ENCODE measurements at regions not wholly inside any gene's neighbourhood (a gene's known extent, or its start where the extent isn't known, plus 50 kb on each side); places are given as distances from the start of the nearest gene placed in this dataset.

DNA sequence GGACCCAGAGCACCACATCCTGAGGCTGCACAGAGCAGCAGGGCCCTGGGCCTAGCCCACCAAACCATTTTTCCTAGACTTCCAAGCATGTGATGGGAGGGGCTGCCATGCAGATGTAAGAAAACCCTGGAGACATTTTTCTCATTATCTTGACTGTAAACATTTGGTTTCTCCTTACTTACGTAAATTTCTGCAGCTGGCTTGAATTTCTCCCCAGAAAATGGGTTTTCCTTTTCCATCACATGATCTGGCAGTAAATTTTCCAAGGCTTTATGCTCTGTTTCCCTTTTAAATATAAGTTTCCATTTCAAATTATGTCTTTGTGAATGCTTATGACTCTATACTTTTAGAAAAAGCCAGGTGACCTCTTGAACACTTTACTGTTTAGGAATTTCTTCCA is 945.9 kb upstream of the NDST4 start:
- no peak overlapping the region for H4K8ac ChIP-seq (replicated peaks; ENCODE audit: insufficient read length, low read depth, low read length)
- H4K5ac ChIP-seq (ENCODE audit: insufficient read length, low read depth, low read length) = no peak overlapping the region
- H2BK12ac ChIP-seq (ENCODE audit: insufficient read length, low read depth, low read length) = no peak overlapping the region
- H3K4me2 ChIP-seq (ENCODE audit: insufficient read depth, insufficient read length, low read length) = no peak overlapping the region
- H2BK20ac ChIP-seq (ENCODE audit: low read depth, low read length, poor library complexity, severe bottlenecking) = no peak overlapping the region
- Mint-ChIP-seq H3K4me1 (no peaks in the 10 kb centered on the region), H3K4me3 (no peak overlapping the region), H3K27ac (no peak overlapping the region), H3K27me3 (ENCODE audit: low read depth) (no peaks in the 10 kb centered on the region), H3K36me3 (ENCODE audit: insufficient read depth in 1 of 3, low read depth in 3 of 3) (peaks cover 0 to 18% (median 7%) of the 10 kb centered on the region in 3 experiments; a peak in 5 of 7 replicates), H3K9me3 (peaks cover 0 to 11% of the 10 kb centered on the region in 2 experiments; a peak in 4 of 5 replicates)
- H3K18ac ChIP-seq (ENCODE audit: insufficient read length, low read depth, low read length) = no peak overlapping the region
- H3K79me2 ChIP-seq (ENCODE audit: insufficient read depth, low read length) = no peaks in the 10 kb centered on the region
- H3K27me3 ChIP-seq (ENCODE audit: insufficient read depth, low read length) = no peaks in the 10 kb centered on the region
- H2BK15ac ChIP-seq (ENCODE audit: low read depth, low read length) = no peak overlapping the region
- no peak overlapping the region for H3K14ac ChIP-seq (ENCODE audit: insufficient read depth, low read length)
- H3K23ac ChIP-seq (ENCODE audit: insufficient read length, low read depth, low read length) = no peak overlapping the region
- H3K9me3 ChIP-seq (ENCODE audit: control insufficient read depth, low read depth, low read length) = no peaks in the 10 kb centered on the region
- no peak overlapping the region for H4K91ac ChIP-seq (ENCODE audit: insufficient read length, low read depth, low read length)
- no peak overlapping the region for H3T11ph ChIP-seq (ENCODE audit: low read length)
- TF ChIP-seq, protein P1, sequence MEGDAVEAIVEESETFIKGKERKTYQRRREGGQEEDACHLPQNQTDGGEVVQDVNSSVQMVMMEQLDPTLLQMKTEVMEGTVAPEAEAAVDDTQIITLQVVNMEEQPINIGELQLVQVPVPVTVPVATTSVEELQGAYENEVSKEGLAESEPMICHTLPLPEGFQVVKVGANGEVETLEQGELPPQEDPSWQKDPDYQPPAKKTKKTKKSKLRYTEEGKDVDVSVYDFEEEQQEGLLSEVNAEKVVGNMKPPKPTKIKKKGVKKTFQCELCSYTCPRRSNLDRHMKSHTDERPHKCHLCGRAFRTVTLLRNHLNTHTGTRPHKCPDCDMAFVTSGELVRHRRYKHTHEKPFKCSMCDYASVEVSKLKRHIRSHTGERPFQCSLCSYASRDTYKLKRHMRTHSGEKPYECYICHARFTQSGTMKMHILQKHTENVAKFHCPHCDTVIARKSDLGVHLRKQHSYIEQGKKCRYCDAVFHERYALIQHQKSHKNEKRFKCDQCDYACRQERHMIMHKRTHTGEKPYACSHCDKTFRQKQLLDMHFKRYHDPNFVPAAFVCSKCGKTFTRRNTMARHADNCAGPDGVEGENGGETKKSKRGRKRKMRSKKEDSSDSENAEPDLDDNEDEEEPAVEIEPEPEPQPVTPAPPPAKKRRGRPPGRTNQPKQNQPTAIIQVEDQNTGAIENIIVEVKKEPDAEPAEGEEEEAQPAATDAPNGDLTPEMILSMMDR (conservative IDR thresholded peaks at IDR 0.05) = no peak
- no peak overlapping the region for H3K27ac ChIP-seq (ENCODE audit: insufficient read length, low read depth, low read length)
- WGBS (ENCODE audit: extremely low coverage, insufficient read length, low lambda C conversion rate) = no CpG with 5 or more reads among the region's 1 CpG
- no peaks in the 10 kb centered on the region for H4K20me1 ChIP-seq (ENCODE audit: control insufficient read depth, insufficient read depth, insufficient read length)
- H3K56ac ChIP-seq (ENCODE audit: insufficient read length, low read depth, low read length) = no peak overlapping the region
- H2BK120ac ChIP-seq (ENCODE audit: low read depth, low read length, poor library complexity, severe bottlenecking) = no peak overlapping the region
- no peaks in the 10 kb centered on the region for H3K79me1 ChIP-seq (ENCODE audit: insufficient read depth, low read depth, low read length, poor library complexity, severe bottlenecking)
- H2AK5ac ChIP-seq (ENCODE audit: insufficient read length, low read length) = no peak overlapping the region
- no peaks in the 10 kb centered on the region for H3K23me2 ChIP-seq (ENCODE audit: insufficient read length, low read depth, low read length, poor library complexity, severe bottlenecking)
- no peak for DNase-seq
- no peak overlapping the region for H3K4ac ChIP-seq (ENCODE audit: low read depth, low read length)
- H2AFZ ChIP-seq (ENCODE audit: low read length) = no peak overlapping the region
- H3K9ac ChIP-seq (ENCODE audit: extremely low read depth, insufficient read length, low read length) = no peak overlapping the region
- H2BK5ac ChIP-seq (ENCODE audit: insufficient read length, low read length) = no peak overlapping the region
- no peaks in the 10 kb centered on the region for H3K4me1 ChIP-seq (ENCODE audit: insufficient read depth, low read length)
